Cardiac fibroblast (primary cell): ENCODE measurements at regions not wholly inside any gene's neighbourhood (a gene's known extent, or its start where the extent isn't known, plus 50 kb on each side); places are given as distances from the start of the nearest gene placed in this dataset.

ENCODE experiments used
- DNase-seq, 2 donors: peaks; one replicate each; pipeline versions ENCODE4 v3.0.0 to v3.0.0-alpha.2; 2010; ENCODE audit warnings: low read depth in 2 of 2
- H3K4me3 ChIP-seq, 2 donors: replicated peaks in 1 of 2; 1 replicate in 1 of 2; 2 replicates in 1 of 2; pipeline ENCODE4 v1.5.1; 2011; ENCODE audit warnings: low read depth in 2 of 2, low read length in 2 of 2, mild to moderate bottlenecking in 2 of 2, moderate library complexity in 1 of 2
- TF ChIP-seq, protein P1 (sequence below): IDR thresholded peaks from one replicate; pipeline ENCODE4 v1.5.1; 2011; ENCODE audit warnings: low read depth, mild to moderate bottlenecking, low read length, inconsistent platforms

DNA sequence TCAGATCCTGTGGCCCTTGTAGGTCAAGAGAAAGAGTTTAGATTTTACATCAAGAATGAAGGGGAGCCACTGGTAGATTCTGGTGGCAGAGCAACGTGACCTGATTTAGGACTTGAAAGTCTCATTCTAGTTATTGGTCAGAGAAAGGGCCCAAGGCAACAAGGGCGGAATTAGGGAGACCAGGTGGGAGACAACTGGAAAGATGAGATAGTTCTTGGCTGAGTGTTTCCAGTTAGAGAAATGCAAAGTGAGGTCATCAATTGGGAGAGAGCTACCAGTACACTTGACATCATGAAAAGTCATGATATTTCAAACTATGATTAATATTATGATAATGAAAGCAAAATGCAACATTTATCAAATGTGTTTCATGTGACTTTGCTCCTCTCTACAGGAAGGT lies 147.2 kb upstream of the FAM20A start:
- no peak for DNase-seq
- TF ChIP-seq, protein P1, sequence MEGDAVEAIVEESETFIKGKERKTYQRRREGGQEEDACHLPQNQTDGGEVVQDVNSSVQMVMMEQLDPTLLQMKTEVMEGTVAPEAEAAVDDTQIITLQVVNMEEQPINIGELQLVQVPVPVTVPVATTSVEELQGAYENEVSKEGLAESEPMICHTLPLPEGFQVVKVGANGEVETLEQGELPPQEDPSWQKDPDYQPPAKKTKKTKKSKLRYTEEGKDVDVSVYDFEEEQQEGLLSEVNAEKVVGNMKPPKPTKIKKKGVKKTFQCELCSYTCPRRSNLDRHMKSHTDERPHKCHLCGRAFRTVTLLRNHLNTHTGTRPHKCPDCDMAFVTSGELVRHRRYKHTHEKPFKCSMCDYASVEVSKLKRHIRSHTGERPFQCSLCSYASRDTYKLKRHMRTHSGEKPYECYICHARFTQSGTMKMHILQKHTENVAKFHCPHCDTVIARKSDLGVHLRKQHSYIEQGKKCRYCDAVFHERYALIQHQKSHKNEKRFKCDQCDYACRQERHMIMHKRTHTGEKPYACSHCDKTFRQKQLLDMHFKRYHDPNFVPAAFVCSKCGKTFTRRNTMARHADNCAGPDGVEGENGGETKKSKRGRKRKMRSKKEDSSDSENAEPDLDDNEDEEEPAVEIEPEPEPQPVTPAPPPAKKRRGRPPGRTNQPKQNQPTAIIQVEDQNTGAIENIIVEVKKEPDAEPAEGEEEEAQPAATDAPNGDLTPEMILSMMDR, result no peak
- no peak overlapping the region for H3K4me3 ChIP-seq

DNA sequence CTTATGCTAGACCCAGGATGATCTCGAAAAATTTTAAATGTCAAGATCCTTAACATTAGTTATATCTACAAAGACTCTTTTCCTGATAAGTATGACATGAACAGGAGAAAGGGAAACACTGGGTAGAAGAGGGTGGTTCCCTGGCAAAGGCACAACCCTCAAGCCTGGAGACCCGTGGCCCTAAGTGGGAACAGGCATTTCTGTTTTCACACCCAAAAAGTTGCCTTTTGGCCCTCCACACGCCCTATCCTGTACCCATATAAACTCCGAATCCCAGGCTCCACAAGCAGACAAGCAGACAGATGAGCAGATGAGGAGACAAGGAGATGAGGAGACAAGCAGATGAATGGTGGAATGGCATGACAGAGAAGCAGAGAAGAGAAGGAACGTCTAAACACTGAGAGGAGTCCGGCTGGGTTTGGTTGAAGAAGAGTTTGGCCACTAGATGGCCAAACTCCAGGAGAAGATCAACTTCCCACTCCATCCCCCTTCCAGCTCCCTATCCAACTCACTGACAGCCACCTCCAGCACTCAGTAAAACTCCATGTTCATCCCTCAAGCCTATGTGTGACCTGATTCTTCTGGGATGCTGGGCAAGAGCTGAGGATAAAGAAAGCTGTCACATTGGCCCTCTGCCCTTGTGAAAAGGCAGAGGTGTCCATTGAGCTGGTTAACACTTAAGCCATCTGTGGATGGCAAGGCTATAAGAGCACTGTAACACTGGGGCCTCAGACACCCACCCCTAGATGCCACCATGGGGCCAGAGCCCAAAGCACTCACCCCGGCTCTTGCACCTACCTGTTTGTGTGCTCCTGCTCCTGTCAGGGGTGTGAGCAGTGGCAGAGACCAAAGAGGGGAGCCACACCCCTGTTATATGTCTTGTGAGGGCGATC lies 139.6 kb upstream of the FAM20A start:
- TF ChIP-seq, protein P1, result no peak

DNA sequence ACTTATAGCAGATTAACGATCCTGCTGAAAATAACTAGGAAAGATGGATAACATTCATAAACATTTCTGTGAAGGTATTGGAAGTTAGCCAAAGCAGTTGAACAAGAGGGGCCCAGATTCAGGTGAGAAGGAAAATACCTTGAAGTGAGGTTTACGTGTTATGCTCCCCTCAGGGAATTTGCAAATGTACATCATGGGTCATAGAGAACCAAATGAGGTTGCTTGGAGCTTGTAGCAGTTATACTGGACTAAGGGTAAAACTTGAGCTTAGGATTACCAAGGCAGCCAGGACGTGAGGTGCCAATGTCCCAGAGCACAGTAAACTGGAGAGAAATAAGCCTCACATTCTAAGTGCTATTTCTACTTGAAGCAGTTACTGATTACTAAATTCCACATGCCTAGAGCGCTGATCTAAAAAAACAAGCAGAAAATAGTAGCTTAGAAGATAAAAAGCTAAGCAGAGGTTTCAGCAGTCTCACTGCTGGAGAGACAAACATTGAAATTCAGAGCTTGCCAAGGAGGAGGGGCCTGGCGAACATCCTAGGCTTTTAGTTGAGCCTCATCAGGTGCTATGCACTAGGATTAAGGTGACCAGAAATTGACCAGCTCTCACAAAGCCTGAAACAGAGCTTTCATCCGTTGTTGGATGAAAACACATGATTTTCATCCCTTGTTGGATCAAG lies 136.7 kb upstream of the FAM20A start:
- H3K4me3 ChIP-seq, result no peak overlapping the region
- TF ChIP-seq, protein P1, result no peak
- peak in 1 of 2 donors; percentile 64 for DNase-seq

More for the DNA sequence above, 139.6 kb upstream of the FAM20A start:
- peak in 1 of 2 donors; percentile 6 for DNase-seq
- no peak overlapping the region for H3K4me3 ChIP-seq

DNA sequence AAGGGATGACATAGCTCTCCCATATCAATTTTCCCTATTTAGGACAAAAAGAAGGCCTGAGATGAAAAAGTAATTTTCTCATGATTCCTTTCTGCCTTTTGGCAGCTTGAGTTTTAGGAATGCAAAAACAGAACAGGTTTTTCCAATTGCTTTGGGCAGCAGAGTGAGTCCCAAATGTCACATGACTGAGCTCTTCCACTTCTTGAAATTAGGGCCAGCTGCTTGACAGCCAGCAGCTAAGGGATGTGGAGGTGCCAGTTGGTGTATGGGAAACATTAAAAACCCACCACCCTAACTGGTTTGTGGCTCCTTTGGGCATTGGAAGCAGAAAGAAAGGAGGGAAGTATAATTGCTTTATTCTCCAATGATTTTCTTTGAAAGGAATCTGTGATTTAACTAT lies 133.8 kb upstream of the FAM20A start:
- DNase-seq, result no peak
- TF ChIP-seq, protein P1, result no peak
- no peak overlapping the region for H3K4me3 ChIP-seq

DNA sequence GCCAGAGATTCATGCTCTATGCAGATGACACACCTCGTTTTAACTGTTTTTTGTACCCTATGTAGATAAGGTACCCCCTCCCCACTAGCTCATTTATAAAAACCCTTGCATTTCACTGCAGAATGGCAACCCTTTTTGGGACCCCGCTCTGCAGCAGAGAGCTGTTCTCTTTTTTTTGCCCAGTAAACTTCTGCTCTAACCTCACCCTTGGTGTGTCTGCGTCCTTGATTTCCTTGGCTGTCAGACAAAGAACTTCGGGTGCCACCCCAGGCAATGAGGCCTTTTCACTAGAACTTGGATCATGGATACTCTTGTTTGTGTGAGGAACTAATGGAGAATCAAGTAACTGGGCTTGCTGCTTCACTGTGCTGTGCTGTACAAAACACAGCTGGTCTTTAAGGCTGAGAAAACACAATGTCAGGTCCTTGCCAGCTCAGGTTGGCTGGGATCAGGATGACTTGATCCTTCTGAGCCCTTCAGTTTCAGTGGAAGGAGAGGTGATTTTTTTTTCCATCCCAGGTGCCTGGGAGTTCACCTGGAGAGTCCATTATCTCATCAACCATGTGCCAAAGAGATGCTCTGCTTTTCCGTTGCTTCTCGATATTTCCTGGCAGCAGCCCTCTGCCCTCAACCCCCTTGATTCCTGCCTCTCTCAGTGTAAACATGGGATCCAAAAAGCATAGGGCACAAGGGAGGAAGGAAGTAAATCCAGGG lies 133.2 kb upstream of the FAM20A start:
- no peak for DNase-seq
- TF ChIP-seq, protein P1, result no peak
- H3K4me3 ChIP-seq, result no peak overlapping the region

DNA sequence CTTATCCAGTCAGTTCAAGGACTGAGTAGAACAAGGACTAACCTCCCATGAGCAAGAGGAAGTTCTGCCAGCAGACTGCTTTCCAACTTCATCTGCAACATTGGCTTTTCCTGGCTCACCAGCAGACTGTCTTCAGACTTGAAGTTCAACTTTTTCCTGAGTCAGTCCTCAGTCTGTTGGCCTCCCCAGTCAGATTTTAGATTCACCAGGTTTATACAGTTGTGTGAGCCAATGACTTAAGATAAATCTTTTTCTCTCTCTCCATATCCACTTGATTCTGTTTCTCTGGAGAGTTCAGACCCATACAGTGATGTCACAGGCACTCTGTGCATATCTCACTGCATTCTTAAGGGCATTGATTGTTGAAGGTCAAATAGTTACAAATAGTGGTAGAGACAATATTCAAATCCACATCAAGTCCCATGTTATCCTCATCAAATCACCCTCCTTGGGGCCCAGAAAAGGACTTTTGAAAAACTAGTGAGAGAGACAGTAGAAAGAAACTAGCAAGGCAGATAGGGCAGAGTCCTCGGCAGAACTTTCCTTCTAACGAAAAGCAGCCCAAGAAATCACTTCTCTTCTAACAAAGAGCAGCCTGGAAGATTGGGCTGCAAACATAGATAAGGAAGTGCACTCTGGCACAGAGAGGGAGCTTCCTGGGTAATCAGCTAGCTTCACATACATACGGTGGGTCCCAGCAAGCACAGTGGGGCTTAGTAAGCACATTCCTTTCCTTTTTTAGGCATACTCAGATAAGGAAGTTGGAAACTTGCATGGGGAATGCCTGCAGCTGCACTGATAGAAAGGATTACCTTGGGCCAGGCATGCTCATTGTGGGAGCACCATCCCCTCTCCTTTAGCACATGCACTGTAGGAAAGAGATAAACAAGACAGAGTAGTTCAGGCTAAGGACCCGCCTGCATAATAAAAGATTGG lies 132.3 kb upstream of the FAM20A start:
- H3K4me3 ChIP-seq, result no peak overlapping the region
- DNase-seq, result peak in 1 of 2 donors; percentile 91

More for the DNA sequence above, 132.3 kb upstream of the FAM20A start:
- TF ChIP-seq, protein P1, result no peak
